ENCODE measurements at regions not wholly inside any gene's neighbourhood (a gene's known extent, or its start where the extent isn't known, plus 50 kb on each side); places are given as distances from the start of the nearest gene placed in this dataset.

DNA sequence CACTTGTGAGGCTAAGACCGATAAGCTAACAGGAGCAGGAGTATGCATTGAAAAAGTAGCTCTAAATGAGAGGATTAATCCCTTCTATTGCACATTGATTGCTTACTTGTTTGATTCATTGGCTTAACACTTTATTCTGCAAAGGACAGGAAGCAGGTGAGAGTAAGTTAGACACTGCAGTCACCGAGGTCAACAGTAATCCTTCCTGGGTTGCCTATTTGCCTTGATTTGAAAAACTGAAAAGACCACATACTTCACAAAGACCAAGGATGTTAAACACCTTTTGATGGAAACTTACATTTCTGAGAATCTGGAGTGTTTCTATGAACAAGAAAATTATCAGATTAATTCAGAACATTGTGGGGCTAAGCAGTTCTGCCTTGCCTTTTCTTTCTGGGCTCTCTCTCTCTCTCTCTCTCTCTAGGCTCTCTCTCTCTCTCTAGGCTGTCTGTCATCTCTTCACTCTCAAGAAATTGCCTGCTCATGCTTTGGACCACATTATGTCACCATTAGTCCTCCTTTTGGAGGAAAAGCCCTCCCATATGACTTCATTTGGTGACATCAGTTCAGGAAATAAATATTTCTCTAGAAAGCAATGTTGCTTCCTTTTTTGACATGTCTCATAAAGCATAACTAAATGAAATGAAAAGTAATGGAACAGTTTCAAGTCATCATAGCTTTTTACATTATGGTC, 103.8 kb downstream of the TNFSF18 start:
- H3K27ac Mint-ChIP-seq: no peak overlapping the region
- H3K4me3 Mint-ChIP-seq: no peak overlapping the region
- Histone ChIP-seq H3K27ac (no peak overlapping the region), H3F3A (ENCODE audit: low read depth) (no peaks in the 10 kb centered on the region), H4K20me1 (ENCODE audit: low read depth) (no peaks in the 10 kb centered on the region), H3K4me3 (no peak overlapping the region), H3K4me2 (no peak overlapping the region), H3K79me2 (ENCODE audit: low read depth) (no peaks in the 10 kb centered on the region), H3K9ac (no peak overlapping the region), H3K36me3 (no peaks in the 10 kb centered on the region), H3K27me3 (no peaks in the 10 kb centered on the region), H3K4me1 (no peaks in the 10 kb centered on the region), H3K9me3 (ENCODE audit: low read depth) (no peaks in the 10 kb centered on the region), H2AFZ (replicated peaks) (no peak overlapping the region)
- no peaks in the 10 kb centered on the region for H3K4me1 Mint-ChIP-seq
- no peaks in the 10 kb centered on the region for H3K9me3 Mint-ChIP-seq
- TF ChIP-seq EZH2 (IDR thresholded peaks at IDR 0.05): no peak
- TF ChIP-seq, protein P1, sequence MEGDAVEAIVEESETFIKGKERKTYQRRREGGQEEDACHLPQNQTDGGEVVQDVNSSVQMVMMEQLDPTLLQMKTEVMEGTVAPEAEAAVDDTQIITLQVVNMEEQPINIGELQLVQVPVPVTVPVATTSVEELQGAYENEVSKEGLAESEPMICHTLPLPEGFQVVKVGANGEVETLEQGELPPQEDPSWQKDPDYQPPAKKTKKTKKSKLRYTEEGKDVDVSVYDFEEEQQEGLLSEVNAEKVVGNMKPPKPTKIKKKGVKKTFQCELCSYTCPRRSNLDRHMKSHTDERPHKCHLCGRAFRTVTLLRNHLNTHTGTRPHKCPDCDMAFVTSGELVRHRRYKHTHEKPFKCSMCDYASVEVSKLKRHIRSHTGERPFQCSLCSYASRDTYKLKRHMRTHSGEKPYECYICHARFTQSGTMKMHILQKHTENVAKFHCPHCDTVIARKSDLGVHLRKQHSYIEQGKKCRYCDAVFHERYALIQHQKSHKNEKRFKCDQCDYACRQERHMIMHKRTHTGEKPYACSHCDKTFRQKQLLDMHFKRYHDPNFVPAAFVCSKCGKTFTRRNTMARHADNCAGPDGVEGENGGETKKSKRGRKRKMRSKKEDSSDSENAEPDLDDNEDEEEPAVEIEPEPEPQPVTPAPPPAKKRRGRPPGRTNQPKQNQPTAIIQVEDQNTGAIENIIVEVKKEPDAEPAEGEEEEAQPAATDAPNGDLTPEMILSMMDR (IDR thresholded peaks at IDR 0.05): no peak
- TF ChIP-seq EZH2phosphoT487 (IDR thresholded peaks at IDR 0.05): no peak
- no peaks in the 10 kb centered on the region for H3K27me3 Mint-ChIP-seq (ENCODE audit: insufficient read depth, low read depth)
- no peak for DNase-seq (ENCODE audit: low spot score)
- H3K36me3 Mint-ChIP-seq: no peaks in the 10 kb centered on the region

DNA sequence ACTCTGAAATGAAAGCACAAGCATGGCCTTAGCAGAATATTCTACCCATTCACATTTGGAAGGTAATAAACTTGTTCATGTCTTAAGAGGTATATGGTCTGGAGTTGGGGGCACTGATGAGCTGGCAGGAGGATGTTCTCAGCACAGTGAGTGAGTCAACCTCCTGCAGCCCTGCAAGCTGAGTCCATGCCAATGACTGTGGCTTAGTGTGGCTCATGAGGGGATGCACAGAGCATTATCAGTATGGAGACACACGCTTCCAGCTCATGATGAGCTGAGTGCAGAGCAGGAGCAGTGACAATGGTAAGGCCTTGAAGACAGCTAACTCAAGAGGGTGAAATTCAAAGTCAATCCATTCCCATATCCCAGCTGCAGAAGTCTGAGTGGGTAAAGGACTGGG, 102.3 kb downstream of the TNFSF18 start:
- H3K36me3 Mint-ChIP-seq: no peaks in the 10 kb centered on the region
- H2AFZ ChIP-seq (replicated peaks): no peak overlapping the region
- no peak overlapping the region for H3K4me3 ChIP-seq
- no peak overlapping the region for H3K27ac ChIP-seq
- no peak overlapping the region for H3K9ac ChIP-seq
- H3K27me3 ChIP-seq: no peaks in the 10 kb centered on the region
- TF ChIP-seq, protein P1 (IDR thresholded peaks at IDR 0.05): no peak
- no peak for TF ChIP-seq EZH2 (IDR thresholded peaks at IDR 0.05)
- TF ChIP-seq EZH2phosphoT487 (IDR thresholded peaks at IDR 0.05): no peak
- H3K27ac Mint-ChIP-seq: no peak overlapping the region
- H3K27me3 Mint-ChIP-seq (ENCODE audit: insufficient read depth, low read depth): no peaks in the 10 kb centered on the region
- no peaks in the 10 kb centered on the region for H4K20me1 ChIP-seq (ENCODE audit: low read depth)
- no peak overlapping the region for H3K4me3 Mint-ChIP-seq
- no peak for DNase-seq (ENCODE audit: low spot score)
- H3F3A ChIP-seq (ENCODE audit: low read depth): no peaks in the 10 kb centered on the region
- no peaks in the 10 kb centered on the region for H3K36me3 ChIP-seq
- no peaks in the 10 kb centered on the region for H3K4me1 ChIP-seq
- H3K79me2 ChIP-seq (ENCODE audit: low read depth): no peaks in the 10 kb centered on the region
- no peaks in the 10 kb centered on the region for H3K9me3 Mint-ChIP-seq
- H3K9me3 ChIP-seq (ENCODE audit: low read depth): no peaks in the 10 kb centered on the region
- no peaks in the 10 kb centered on the region for H3K4me1 Mint-ChIP-seq
- H3K4me2 ChIP-seq: no peak overlapping the region

DNA sequence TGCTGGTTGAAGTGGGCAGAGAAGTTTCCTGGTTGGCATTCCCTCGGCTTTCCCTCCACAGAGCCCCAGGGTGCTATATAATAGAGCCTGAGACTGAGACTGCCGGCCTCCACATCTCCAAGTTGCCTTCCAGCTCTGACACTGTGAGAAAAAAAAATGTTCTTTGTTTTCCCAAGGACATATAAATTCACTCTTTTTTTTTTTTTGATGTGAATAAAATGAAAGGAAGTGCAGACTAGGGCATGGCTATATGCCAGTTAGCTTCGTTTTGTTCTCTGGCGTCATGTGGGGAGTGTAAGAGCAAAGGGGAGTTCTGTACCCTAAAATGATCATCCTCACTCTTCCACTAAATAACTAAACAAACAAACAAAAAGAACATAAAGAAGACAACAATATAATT, 101.6 kb downstream of the TNFSF18 start:
- Mint-ChIP-seq H3K27me3 (ENCODE audit: insufficient read depth, low read depth) (no peaks in the 10 kb centered on the region), H3K4me1 (no peaks in the 10 kb centered on the region), H3K9me3 (no peaks in the 10 kb centered on the region), H3K27ac (no peak overlapping the region), H3K4me3 (no peak overlapping the region), H3K36me3 (no peaks in the 10 kb centered on the region)
- Histone ChIP-seq H3K9me3 (ENCODE audit: low read depth) (no peaks in the 10 kb centered on the region), H3K27ac (no peak overlapping the region), H3K4me2 (no peak overlapping the region), H3K4me3 (no peak overlapping the region), H3K4me1 (no peaks in the 10 kb centered on the region), H3K27me3 (no peaks in the 10 kb centered on the region), H3F3A (ENCODE audit: low read depth) (no peaks in the 10 kb centered on the region), H2AFZ (replicated peaks) (no peak overlapping the region), H3K79me2 (ENCODE audit: low read depth) (no peaks in the 10 kb centered on the region), H3K36me3 (no peaks in the 10 kb centered on the region), H3K9ac (no peak overlapping the region), H4K20me1 (ENCODE audit: low read depth) (no peaks in the 10 kb centered on the region)
- no peak for DNase-seq (ENCODE audit: low spot score)
- TF ChIP-seq EZH2phosphoT487 (IDR thresholded peaks at IDR 0.05): no peak
- TF ChIP-seq, protein P1 (IDR thresholded peaks at IDR 0.05): no peak
- TF ChIP-seq EZH2 (IDR thresholded peaks at IDR 0.05): no peak
